Stimulated activated naive CD8-positive, alpha-beta T cell treated with anti-CD3 and anti-CD28 coated beads, Interleukin-15, Interleukin-2, amounts not matched to agents 100 U/mL and 50 U/mL, for 24 hours (primary cell): ENCODE measurements at regions not wholly inside any gene's neighbourhood (a gene's known extent, or its start where the extent isn't known, plus 50 kb on each side); places are given as distances from the start of the nearest gene placed in this dataset.
"Not testable (repeated sequence)": the region's sequence is repeated elsewhere in the genome, so short reads cannot be mapped to it uniquely, and the experiment has no call there.

Source experiments
- ATAC-seq: fragments of 150-1000 bp; cut with Tn5 transposase; one replicate; pipeline ENCODE4 v1.10.0; 2021
- DNase-seq: peaks from one replicate; pipeline ENCODE4 v3.0.0; 2021

- ATAC-seq (no peak), DNase-seq (no peak)
Measured at GRCh38 chr6:67541586-67541985, 1093.5 kb upstream of the ADGRB3 start.

GRCh38 chr6:67538032-67538431, 1097.0 kb upstream of the ADGRB3 start:
- no peak for DNase-seq
- no peak for ATAC-seq

DNA sequence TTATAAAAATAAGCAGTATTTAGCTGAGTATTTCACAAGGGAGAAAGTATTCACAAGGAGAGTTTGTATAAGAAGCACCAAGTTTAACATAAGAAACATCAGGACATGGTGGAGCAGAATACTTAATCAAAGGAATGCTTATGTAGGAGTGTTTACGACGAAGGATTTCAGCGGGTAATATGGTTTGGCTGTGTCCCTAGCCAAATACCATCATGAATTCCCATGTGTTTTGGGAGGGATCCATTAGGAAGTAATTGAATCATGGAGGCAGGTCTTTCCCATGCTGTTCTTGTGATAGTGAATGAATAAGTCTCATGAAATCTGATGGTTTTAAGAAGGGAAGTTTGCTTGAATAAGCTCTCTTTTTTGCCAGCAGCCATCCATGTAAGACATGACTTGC, 1099.1 kb upstream of the ADGRB3 start:
- ATAC-seq, result no peak
- no peak for DNase-seq

GRCh38 chr6:67506352-67506751, 1128.7 kb upstream of the ADGRB3 start:
- no peak for ATAC-seq
- DNase-seq, result no peak

DNA sequence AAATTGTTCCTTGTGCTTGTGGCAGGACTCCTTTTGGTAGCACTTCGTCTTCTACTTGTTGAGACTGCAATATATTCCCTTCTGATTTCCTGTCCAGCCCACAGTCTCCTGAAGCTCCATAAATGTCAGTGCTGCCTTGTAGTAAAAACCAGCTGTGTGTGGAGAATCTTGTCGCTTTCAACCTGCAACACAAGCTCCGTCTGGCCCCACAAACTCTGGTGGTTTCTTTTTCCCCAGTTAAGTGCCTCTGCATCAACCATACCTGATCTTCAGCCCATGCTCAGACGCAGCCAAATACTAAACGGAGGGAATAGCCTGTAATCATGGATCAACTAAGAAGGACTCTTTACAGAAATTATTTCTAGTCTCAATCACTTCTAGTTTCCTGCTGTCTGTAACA, 1133.3 kb upstream of the ADGRB3 start:
- DNase-seq (no peak), ATAC-seq (no peak)

DNA sequence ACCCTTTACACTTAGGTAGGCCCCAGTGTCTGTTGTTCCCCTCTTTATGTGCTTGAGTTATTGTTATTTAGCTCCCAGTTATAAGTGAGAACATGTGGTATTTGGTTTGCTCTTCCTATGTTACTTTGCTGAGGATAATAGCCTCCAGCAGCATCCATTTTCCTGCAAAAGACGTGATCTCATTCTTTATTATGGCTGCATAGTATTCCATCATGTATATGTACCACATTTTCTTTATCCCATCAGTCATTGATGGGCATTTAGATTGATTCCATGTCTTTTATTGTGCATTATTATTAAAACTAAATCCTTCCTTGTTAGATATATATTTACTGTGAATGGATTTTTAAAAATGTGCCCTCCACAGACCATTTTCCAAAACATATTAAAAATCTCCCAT, 1137.3 kb upstream of the ADGRB3 start:
- no peak for DNase-seq
- ATAC-seq, result no peak

- DNase-seq (no peak), ATAC-seq (no peak)
Measured at GRCh38 chr6:67496191-67496590, 1138.9 kb upstream of the ADGRB3 start.

DNA sequence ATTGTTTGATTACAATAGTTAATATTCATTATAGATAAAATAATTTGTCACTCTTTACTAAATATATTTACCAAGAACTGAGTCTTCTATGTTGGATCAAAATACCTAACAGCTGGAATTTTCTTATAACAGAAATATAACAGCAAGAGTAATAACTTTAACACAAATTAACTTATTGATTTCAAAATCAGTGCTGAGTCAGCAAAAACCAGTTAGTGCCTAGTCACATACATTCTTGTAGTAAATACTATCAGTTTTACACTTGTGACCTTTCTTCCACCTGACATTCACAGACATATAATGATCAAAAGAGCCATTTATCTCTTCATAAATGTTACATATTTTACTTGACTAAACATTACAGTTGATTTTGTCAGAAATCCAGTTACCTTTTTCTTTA, 1141.4 kb upstream of the ADGRB3 start:
- ATAC-seq (no peak), DNase-seq (no peak)

- DNase-seq, result no peak
- ATAC-seq, result no peak
Measured at GRCh38 chr6:67475700-67476099, 1159.4 kb upstream of the ADGRB3 start.

- no peak for ATAC-seq
Measured at GRCh38 chr6:67467341-67467740, 1167.7 kb upstream of the ADGRB3 start.

GRCh38 chr6:67462725-67463124, 1172.4 kb upstream of the ADGRB3 start:
- not testable (repeated sequence) for DNase-seq

More at GRCh38 chr6:67467341-67467740, 1167.7 kb upstream of the ADGRB3 start:
- DNase-seq, result no peak

DNA sequence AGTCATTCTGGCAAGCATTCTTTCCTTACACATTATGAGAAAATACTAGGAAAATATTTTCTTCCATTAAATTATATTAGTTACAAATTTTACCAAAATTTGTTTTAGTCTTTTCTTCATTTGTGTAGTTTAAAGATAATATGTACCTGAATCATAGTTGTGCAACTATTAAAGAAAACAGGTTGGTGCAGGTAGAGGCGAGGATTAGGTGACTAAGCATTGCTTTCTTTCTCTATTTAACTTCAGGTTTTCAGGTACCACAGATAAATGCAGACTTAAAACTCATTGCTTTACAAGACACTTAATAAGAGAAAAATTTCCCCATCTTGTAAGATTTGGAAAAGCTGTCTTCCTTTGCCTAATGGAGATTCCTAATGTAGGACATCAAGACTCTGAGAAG, 1175.5 kb upstream of the ADGRB3 start:
- ATAC-seq (no peak), DNase-seq (no peak)

More at GRCh38 chr6:67462725-67463124, 1172.4 kb upstream of the ADGRB3 start:
- ATAC-seq, result not testable (repeated sequence)

DNA sequence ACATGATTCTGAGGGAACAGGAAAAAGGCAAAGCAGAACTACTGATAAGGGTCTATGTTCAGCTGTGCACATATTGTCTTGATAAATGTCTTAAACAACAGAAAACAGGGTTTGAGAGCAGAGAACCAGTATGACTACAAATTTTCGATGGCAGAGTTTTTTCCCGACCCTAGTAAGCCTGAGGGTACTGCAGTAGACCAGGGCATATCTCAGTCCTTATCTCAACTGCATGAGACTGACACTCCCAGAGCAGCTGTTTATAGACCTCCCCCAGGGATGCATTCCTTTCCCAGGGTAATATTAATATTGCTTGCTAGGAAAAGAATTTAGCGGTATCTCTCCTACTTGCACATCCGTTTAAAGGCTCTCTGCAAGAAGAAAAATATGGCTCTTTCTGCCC, 1176.8 kb upstream of the ADGRB3 start:
- DNase-seq, result no peak

DNA sequence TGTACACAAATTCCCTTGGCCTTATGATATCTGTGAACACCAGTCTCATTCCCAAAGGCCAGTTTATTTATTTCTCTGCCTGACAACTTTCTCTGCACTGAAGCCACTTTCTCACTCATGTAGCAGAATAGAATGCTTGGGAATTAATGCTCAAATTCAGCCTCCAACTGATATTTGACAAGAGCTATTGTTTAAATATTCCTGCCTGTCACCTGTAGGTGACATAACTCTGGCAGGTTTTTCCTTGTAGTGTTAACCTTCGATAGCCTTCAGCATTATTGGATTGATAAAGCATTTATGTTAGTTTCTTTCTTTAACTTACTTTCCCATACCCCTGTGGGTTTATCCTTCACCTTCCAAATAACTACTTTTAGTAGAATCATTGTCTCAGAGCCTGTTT, 1183.2 kb upstream of the ADGRB3 start:
- DNase-seq, result no peak
- no peak for ATAC-seq

More for the DNA sequence above, 1176.8 kb upstream of the ADGRB3 start:
- no peak for ATAC-seq

DNA sequence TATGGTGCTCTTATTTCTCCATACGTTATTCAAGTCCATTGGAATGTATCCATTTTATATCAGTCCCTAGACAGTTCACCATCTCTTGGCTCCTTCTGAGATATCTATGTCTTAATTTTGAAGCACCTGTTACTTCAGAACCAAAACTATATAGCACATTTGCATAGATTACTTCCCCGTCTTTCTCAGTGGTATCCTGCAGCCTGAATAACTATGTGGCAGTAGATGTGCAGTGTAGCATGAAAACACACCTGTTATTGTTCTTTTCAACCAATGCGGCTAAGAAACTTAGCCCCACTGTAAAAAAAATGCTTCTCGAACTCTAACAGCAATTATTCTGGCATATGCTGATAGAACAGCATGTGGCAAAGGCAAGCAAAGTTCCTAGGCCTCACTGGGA, 1184.4 kb upstream of the ADGRB3 start:
- DNase-seq (no peak), ATAC-seq (no peak)

- no peak for ATAC-seq
- no peak for DNase-seq
Measured at GRCh38 chr6:67449602-67450001, 1185.5 kb upstream of the ADGRB3 start.

DNA sequence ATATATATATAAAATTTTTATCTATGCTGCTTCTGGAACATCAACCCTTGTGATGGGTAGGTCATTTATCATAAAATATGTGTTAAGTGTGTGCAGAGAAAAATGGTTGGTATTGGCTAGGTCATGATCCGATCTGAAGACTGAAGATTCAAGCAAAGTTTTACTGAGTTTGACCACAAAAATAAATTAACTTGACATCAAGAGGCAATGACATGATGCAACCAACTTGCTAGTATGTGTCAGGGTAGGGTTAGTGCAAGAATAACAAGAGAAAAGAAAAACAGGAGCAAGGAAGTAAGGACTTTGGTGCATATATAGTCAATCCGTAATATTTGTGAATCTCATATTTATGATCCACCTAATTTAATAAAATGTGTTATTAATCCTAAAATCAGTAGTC, 1202.0 kb upstream of the ADGRB3 start:
- ATAC-seq, result no peak

DNA sequence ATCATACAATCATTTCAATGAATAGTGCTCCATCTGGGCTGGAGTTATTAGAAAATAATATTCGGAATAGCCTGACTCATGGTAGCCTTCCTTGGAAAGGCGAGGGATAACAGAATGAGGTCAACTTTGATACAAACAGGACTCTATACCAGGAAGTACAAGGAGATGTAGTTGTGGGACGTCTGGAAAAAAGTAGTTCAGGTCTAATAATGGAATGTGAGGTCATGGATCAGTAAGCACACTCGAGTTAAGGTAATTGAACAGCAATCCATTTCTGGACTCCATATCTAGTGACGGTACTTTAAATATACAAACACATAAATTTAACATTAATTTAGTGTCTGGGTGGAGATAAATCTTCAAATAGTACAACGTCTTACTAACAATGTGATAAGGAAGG, 1204.0 kb upstream of the ADGRB3 start:
- ATAC-seq, result no peak
- no peak for DNase-seq

More for the DNA sequence above, 1202.0 kb upstream of the ADGRB3 start:
- DNase-seq, result no peak

GRCh38 chr6:67426686-67427085, 1208.4 kb upstream of the ADGRB3 start:
- DNase-seq, ATAC-seq: not testable (repeated sequence)

- DNase-seq, result no peak
- no peak for ATAC-seq
Measured at GRCh38 chr6:67412035-67412434, 1223.0 kb upstream of the ADGRB3 start.

DNA sequence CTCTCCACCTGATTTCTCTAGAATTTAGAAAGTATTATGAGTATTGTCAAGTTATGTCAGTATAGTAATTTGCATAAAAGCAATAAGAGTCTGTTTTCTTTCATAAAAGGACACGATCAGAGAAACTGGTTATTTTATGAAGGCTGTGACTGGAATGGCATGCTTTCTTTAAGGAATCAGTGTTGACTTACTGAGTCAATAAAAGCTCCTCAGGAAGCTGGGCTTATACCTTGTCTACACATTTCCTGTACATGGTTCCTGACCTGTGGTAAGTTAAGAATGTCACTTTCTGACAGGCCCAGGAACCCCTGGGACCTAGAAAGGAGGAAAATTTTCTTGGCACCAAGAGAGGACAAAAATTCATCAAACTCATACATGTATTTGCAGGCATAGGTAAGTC, 1224.0 kb upstream of the ADGRB3 start:
- no peak for ATAC-seq

GRCh38 chr6:67394254-67394653, 1240.8 kb upstream of the ADGRB3 start:
- ATAC-seq (no peak), DNase-seq (no peak)

More for the DNA sequence above, 1224.0 kb upstream of the ADGRB3 start:
- DNase-seq, result no peak

GRCh38 chr6:67393356-67393755, 1241.7 kb upstream of the ADGRB3 start:
- no peak for DNase-seq
- ATAC-seq, result no peak

DNA sequence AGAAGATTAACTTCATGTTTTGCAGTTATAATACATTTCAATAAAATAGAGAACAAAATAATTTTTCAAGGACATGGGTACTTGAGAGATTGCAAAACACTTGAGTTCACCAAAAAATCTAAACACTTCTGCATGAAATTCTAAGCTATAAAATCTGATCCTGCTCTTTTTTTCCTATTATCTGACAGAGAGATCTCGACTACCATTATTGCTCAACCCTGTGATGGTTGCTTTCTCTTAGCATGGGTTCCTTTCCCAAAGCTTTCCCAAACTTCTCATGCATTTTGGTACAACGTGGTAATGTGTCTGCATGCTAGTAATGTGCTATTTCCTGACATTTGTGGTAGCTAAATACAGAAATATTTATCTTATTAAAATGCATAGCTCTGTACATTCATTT, 1243.1 kb upstream of the ADGRB3 start:
- ATAC-seq, result no peak

DNA sequence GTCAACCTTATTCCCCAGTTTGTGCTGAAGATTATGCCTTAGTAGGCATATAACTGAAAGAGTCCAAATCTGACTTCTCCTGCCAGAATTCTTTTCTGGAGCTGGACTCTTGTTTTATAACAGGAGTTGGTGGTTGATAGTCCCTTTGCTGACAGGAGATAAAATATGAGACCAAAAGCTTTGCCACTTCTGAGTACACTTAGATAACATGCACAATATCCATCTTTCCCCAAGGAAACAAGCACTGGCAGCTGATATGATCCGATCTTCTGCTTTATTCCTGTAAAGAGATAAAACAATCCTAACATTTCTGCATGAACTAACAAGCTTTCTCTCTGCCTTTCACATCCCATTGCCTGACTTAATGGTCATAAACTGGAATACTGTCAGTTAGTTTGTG, 1265.4 kb upstream of the ADGRB3 start:
- ATAC-seq (no peak), DNase-seq (no peak)

More for the DNA sequence above, 1243.1 kb upstream of the ADGRB3 start:
- DNase-seq, result no peak
